Karpas-422 (cell line): ENCODE measurements at regions not wholly inside any gene's neighbourhood (a gene's known extent, or its start where the extent isn't known, plus 50 kb on each side); places are given as distances from the start of the nearest gene placed in this dataset.
"Not testable (repeated sequence)": the region's sequence is repeated elsewhere in the genome, so short reads cannot be mapped to it uniquely, and the experiment has no call there.

Experiments used
- DNase-seq: peaks from one replicate; pipeline ENCODE4 v3.0.0-alpha.2; 2015
- H2AFZ ChIP-seq: fragments of 200-600 bp; sonication (generic); 2 replicates; pipeline ENCODE4 v1.6.1; 2014; ENCODE audit warnings: antibody characterized with exemption, low read length, mixed read lengths
- H3K27ac ChIP-seq: fragments of 200-600 bp; sonication (generic); 2 replicates; pipeline ENCODE4 v1.5.1; 2014; ENCODE audit warnings: mild to moderate bottlenecking, low read length, moderate library complexity
- H3K27me3 ChIP-seq: fragments of 200-600 bp; sonication (generic); 2 replicates; pipeline ENCODE4 v1.6.1; 2014; ENCODE audit warnings: low read length, mixed read lengths
- H3K36me3 ChIP-seq: fragments of 200-600 bp; sonication (generic); 2 replicates; pipeline ENCODE4 v1.6.1; 2014; ENCODE audit warnings: low read length, mixed read lengths; ENCODE audit not compliant: insufficient read depth
- H3K4me1 ChIP-seq: fragments of 200-600 bp; sonication (generic); 2 replicates; pipeline ENCODE4 v1.6.1; 2014; ENCODE audit warnings: mild to moderate bottlenecking, low read length, mixed read lengths
- H3K4me2 ChIP-seq: fragments of 200-600 bp; sonication (generic); 2 replicates; pipeline ENCODE4 v1.6.1; 2014; ENCODE audit warnings: low read length, low read depth, mild to moderate bottlenecking; ENCODE audit not compliant: poor library complexity, severe bottlenecking
- H3K4me3 ChIP-seq: fragments of 200-600 bp; sonication (generic); 2 replicates; pipeline ENCODE4 v1.5.1; 2014; ENCODE audit warnings: mild to moderate bottlenecking, antibody characterized with exemption, low read length, mixed read lengths
- H3K79me2 ChIP-seq: fragments of 200-600 bp; sonication (generic); 2 replicates; pipeline ENCODE4 v1.6.1; 2014; ENCODE audit warnings: mild to moderate bottlenecking, low read length, mixed read lengths
- H3K9ac ChIP-seq: fragments of 200-600 bp; sonication (generic); 2 replicates; pipeline ENCODE4 v1.6.0; 2014; ENCODE audit warnings: low read length
- H3K9me2 ChIP-seq: fragments of 200-600 bp; sonication (generic), shearing (Covaris generic); replicated peaks from 2 replicates; pipeline ENCODE4 v1.6.0; 2014; ENCODE audit warnings: mild to moderate bottlenecking, low read length, moderate library complexity; ENCODE audit not compliant: insufficient read depth
- H3K9me3 ChIP-seq: fragments of 300-700, 200-600 bp; sonication (generic); 2 replicates; pipeline ENCODE4 v1.6.1; 2014; ENCODE audit warnings: low read length, mixed read lengths
- H4K20me1 ChIP-seq: fragments of 200-600 bp; sonication (generic); 2 replicates; pipeline ENCODE4 v1.6.1; 2014; ENCODE audit warnings: mild to moderate bottlenecking, antibody characterized with exemption, low read length, low read depth; ENCODE audit not compliant: insufficient read depth

GRCh38 chr3:197618408-197618807 is 62.6 kb upstream of the BDH1 start:
- H3K4me1 ChIP-seq, H2AFZ ChIP-seq, H3K4me2 ChIP-seq, H3K27me3 ChIP-seq, H4K20me1 ChIP-seq, H3K9me3 ChIP-seq, DNase-seq, H3K9ac ChIP-seq, H3K79me2 ChIP-seq, H3K27ac ChIP-seq, H3K4me3 ChIP-seq, H3K9me2 ChIP-seq: not testable (repeated sequence)
- peaks cover 51% of the 10 kb centered on the region for H3K36me3 ChIP-seq

GRCh38 chr3:197615430-197615829 is 59.7 kb upstream of the BDH1 start:
- no peaks in the 10 kb centered on the region for H3K79me2 ChIP-seq
- H2AFZ ChIP-seq, result no peak overlapping the region
- DNase-seq, result no peak
- H3K36me3 ChIP-seq, result peaks cover 64% of the 10 kb centered on the region
- H3K27ac ChIP-seq, result no peak overlapping the region
- no peak overlapping the region for H3K9ac ChIP-seq
- H4K20me1 ChIP-seq, result no peaks in the 10 kb centered on the region
- H3K4me1 ChIP-seq, result no peaks in the 10 kb centered on the region
- H3K9me2 ChIP-seq, result no peaks in the 10 kb centered on the region
- no peak overlapping the region for H3K4me2 ChIP-seq
- no peaks in the 10 kb centered on the region for H3K9me3 ChIP-seq
- no peaks in the 10 kb centered on the region for H3K27me3 ChIP-seq
- H3K4me3 ChIP-seq, result no peak overlapping the region

GRCh38 chr3:197614134-197614533 is 58.4 kb upstream of the BDH1 start:
- not testable (repeated sequence) for H4K20me1 ChIP-seq, H3K79me2 ChIP-seq, H3K4me1 ChIP-seq, H3K9me3 ChIP-seq, H3K9me2 ChIP-seq, H3K9ac ChIP-seq, H3K4me3 ChIP-seq, H3K27ac ChIP-seq, DNase-seq, H3K4me2 ChIP-seq, H3K27me3 ChIP-seq, H2AFZ ChIP-seq
- peaks cover 62% of the 10 kb centered on the region for H3K36me3 ChIP-seq

GRCh38 chr3:197613199-197613598 is 57.4 kb upstream of the BDH1 start:
- Histone ChIP-seq H3K27ac (no peak overlapping the region), H3K36me3 (peaks cover 64% of the 10 kb centered on the region)

GRCh38 chr3:197611255-197611654 is 55.5 kb upstream of the BDH1 start:
- Histone ChIP-seq H3K36me3 (peaks cover 68% of the 10 kb centered on the region), H3K27ac (no peak overlapping the region), H2AFZ (no peak overlapping the region), H3K4me2 (no peak overlapping the region), H3K9ac (no peak overlapping the region), H3K4me1 (no peaks in the 10 kb centered on the region), H4K20me1 (no peaks in the 10 kb centered on the region), H3K27me3 (no peaks in the 10 kb centered on the region), H3K79me2 (no peaks in the 10 kb centered on the region), H3K9me3 (no peaks in the 10 kb centered on the region), H3K9me2 (no peaks in the 10 kb centered on the region), H3K4me3 (no peak overlapping the region)
- no peak for DNase-seq

More at GRCh38 chr3:197613199-197613598, 57.4 kb upstream of the BDH1 start:
- H4K20me1 ChIP-seq, result no peaks in the 10 kb centered on the region
- H3K9me3 ChIP-seq, result no peaks in the 10 kb centered on the region
- no peak overlapping the region for H3K9ac ChIP-seq
- no peak overlapping the region for H3K4me2 ChIP-seq
- no peak for DNase-seq
- no peaks in the 10 kb centered on the region for H3K9me2 ChIP-seq
- no peak overlapping the region for H3K4me3 ChIP-seq
- no peaks in the 10 kb centered on the region for H3K4me1 ChIP-seq
- no peaks in the 10 kb centered on the region for H3K79me2 ChIP-seq
- H2AFZ ChIP-seq, result no peak overlapping the region
- H3K27me3 ChIP-seq, result no peaks in the 10 kb centered on the region

- no peak for DNase-seq
- Histone ChIP-seq H3K9me3 (no peaks in the 10 kb centered on the region), H3K27me3 (no peaks in the 10 kb centered on the region), H3K36me3 (peaks cover 41% of the 10 kb centered on the region; the same call in 1 of the 2 replicates), H3K4me3 (no peak overlapping the region), H3K79me2 (no peaks in the 10 kb centered on the region), H3K4me2 (no peak overlapping the region), H3K9me2 (no peaks in the 10 kb centered on the region), H4K20me1 (no peaks in the 10 kb centered on the region), H3K27ac (no peak overlapping the region), H2AFZ (no peak overlapping the region), H3K9ac (no peak overlapping the region), H3K4me1 (no peaks in the 10 kb centered on the region)
Measured at GRCh38 chr3:197606468-197606867, 50.7 kb upstream of the BDH1 start.
